ENCODE measurements at regions not wholly inside any gene's neighbourhood (a gene's known extent, or its start where the extent isn't known, plus 50 kb on each side); places are given as distances from the start of the nearest gene placed in this dataset.

DNA sequence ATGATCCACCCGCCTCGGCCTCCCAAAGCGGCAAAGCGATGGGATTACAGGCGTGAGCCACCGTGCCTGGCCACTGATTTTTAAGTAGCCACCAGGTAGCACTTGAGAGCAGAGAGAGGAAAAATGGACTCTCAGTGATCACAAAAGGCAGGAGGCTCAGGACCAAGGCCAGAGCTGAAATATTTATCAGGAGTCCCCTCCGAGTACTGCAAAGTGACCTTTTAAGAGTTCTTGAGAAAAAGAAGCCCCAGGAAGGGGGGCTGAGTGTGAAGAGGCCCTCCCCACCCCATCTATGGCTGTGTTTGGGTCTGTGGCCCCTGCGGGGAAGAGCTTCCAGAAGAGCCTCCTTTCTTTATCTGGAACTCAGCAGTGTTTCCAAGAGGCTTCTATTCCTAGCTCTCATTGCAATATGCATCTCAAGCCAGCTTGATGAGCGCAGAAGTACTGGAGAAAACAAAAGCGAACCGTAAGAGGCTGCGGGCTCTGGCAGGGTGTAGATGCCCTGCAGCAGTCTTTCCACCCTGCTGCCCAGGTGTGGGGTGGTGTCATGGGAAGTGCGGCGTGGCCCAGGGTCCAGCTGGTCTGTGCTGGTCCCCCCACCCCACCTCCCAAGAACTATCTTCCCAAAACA lies 75.5 kb upstream of the CDK20 start:
- Mint-ChIP-seq H3K27me3 (peaks cover 5% of the 10 kb centered on the region), H3K36me3 (ENCODE audit: low read depth) (no peaks in the 10 kb centered on the region), H3K4me3 (no peak overlapping the region), H3K9me3 (peaks cover 6% of the 10 kb centered on the region), H3K27ac (no peak overlapping the region), H3K4me1 (ENCODE audit: low read depth) (peaks cover 4% of the 10 kb centered on the region)
- Histone ChIP-seq H3K9me3 (ENCODE audit: control insufficient read depth in 1 of 2, insufficient read depth in 1 of 2, low read length in 2 of 2) (peaks cover 7 to 9% of the 10 kb centered on the region in 2 experiments), H3K4me1 (ENCODE audit: insufficient read depth, low read length) (peaks cover 4% of the 10 kb centered on the region), H3K27me3 (ENCODE audit: control insufficient read depth in 1 of 2, insufficient read depth in 2 of 2, low read length in 2 of 2) (no peaks in the 10 kb centered on the region), H3K4me3 (ENCODE audit: low read length) (no peak overlapping the region), H3K36me3 (ENCODE audit: insufficient read depth, low read length) (no peaks in the 10 kb centered on the region), H3K27ac (ENCODE audit: low read depth in 1 of 2, low read length in 2 of 2) (no peak overlapping the region)
- CTCF ChIA-PET = no interaction called here
- no peak for DNase-seq
- no peak for ATAC-seq (ENCODE audit: poor library complexity)
- intact Hi-C loops (cut with DNase I, micrococcal nuclease) = loop anchor here in 1 of 2 experiments (10.0 kb wide), 1 partner anchor 375 kb away; no protein-coding TSS in a partner anchor
- POLR2A ChIA-PET = no interaction called here
- TF ChIP-seq, protein P1, sequence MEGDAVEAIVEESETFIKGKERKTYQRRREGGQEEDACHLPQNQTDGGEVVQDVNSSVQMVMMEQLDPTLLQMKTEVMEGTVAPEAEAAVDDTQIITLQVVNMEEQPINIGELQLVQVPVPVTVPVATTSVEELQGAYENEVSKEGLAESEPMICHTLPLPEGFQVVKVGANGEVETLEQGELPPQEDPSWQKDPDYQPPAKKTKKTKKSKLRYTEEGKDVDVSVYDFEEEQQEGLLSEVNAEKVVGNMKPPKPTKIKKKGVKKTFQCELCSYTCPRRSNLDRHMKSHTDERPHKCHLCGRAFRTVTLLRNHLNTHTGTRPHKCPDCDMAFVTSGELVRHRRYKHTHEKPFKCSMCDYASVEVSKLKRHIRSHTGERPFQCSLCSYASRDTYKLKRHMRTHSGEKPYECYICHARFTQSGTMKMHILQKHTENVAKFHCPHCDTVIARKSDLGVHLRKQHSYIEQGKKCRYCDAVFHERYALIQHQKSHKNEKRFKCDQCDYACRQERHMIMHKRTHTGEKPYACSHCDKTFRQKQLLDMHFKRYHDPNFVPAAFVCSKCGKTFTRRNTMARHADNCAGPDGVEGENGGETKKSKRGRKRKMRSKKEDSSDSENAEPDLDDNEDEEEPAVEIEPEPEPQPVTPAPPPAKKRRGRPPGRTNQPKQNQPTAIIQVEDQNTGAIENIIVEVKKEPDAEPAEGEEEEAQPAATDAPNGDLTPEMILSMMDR (IDR thresholded peaks at IDR 0.05) = no peak

DNA sequence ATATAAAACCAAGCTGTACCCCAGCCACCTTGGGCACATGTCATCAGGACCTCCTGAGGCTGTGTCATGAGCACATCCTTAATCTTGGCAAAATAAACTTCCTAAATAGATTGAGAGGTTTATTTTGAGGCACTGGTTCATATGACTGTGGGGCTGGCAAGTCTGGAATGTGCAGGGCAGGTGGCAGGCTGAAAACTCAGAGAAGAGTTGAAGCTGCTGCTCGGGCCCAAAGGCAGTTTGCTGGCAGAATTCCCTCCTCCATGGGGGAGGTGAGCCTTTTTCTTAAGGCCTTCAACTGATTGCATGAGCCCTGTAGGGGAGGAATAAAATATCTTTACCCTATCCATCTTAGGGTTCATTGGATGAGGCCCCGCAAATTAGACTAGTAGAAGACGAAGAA lies 72.2 kb upstream of the CDK20 start:
- TF ChIP-seq, protein P1 (IDR thresholded peaks at IDR 0.05) = no peak
- Histone ChIP-seq H3K4me1 (ENCODE audit: insufficient read depth, low read length) (peaks cover 4% of the 10 kb centered on the region), H3K27me3 (ENCODE audit: control insufficient read depth in 1 of 2, insufficient read depth in 2 of 2, low read length in 2 of 2) (no peaks in the 10 kb centered on the region), H3K36me3 (ENCODE audit: insufficient read depth, low read length) (no peaks in the 10 kb centered on the region), H3K27ac (ENCODE audit: low read depth in 1 of 2, low read length in 2 of 2) (no peak overlapping the region), H3K9me3 (ENCODE audit: control insufficient read depth in 1 of 2, insufficient read depth in 1 of 2, low read length in 2 of 2) (peaks cover 17 to 21% of the 10 kb centered on the region in 2 experiments), H3K4me3 (ENCODE audit: low read length) (no peak overlapping the region)
- intact Hi-C loops (cut with DNase I, micrococcal nuclease) = loop anchor here in 1 of 2 experiments (10.0 kb wide), 1 partner anchor 372 kb away; no protein-coding TSS in a partner anchor
- Mint-ChIP-seq H3K4me1 (ENCODE audit: low read depth) (peaks cover 4% of the 10 kb centered on the region), H3K4me3 (no peak overlapping the region), H3K27me3 (peaks cover 5% of the 10 kb centered on the region), H3K36me3 (ENCODE audit: low read depth) (no peaks in the 10 kb centered on the region), H3K9me3 (peaks cover 11% of the 10 kb centered on the region), H3K27ac (no peak overlapping the region)
- CTCF ChIA-PET = no interaction called here
- POLR2A ChIA-PET = no interaction called here
- ATAC-seq (ENCODE audit: poor library complexity) (no peak), DNase-seq (no peak)

DNA sequence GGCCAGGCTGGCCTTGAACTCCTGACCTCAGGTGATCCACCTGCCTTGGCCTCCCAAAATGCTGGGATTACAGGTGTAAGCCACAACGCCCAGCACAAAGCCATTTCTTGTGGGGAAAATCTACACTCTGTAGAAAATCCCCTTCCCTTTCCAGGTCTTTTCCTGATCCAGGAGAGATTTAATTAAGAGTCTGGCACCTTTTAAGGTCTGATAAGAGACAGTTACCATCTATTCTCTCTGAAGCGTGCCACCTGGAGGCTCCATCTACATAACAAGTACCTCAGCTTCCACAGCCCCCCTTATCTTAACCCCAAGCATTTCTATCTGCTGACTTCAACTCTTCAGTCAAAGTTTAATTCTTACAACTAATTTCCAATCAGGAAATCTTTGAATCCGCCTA lies 71.4 kb upstream of the CDK20 start:
- H3K4me1 Mint-ChIP-seq (ENCODE audit: low read depth) = peaks cover 4% of the 10 kb centered on the region
- H3K36me3 ChIP-seq (ENCODE audit: insufficient read depth, low read length) = no peaks in the 10 kb centered on the region
- ChIA-PET POLR2A (no interaction called here), CTCF (no interaction called here)
- no peaks in the 10 kb centered on the region for H3K27me3 ChIP-seq (ENCODE audit: control insufficient read depth in 1 of 2, insufficient read depth in 2 of 2, low read length in 2 of 2)
- DNase-seq = no peak
- peaks cover 4% of the 10 kb centered on the region for H3K4me1 ChIP-seq (ENCODE audit: insufficient read depth, low read length)
- no peak overlapping the region for H3K4me3 ChIP-seq (ENCODE audit: low read length)
- H3K27me3 Mint-ChIP-seq = peaks cover 5% of the 10 kb centered on the region
- no peak for ATAC-seq (ENCODE audit: poor library complexity)
- H3K9me3 Mint-ChIP-seq = peaks cover 11% of the 10 kb centered on the region
- intact Hi-C loops (cut with DNase I, micrococcal nuclease) = loop anchor here in 1 of 2 experiments (10.0 kb wide), 1 partner anchor 371 kb away; no protein-coding TSS in a partner anchor
- no peak overlapping the region for H3K4me3 Mint-ChIP-seq
- H3K27ac ChIP-seq (ENCODE audit: low read depth in 1 of 2, low read length in 2 of 2) = no peak overlapping the region
- peaks cover 17 to 21% of the 10 kb centered on the region in 2 experiments for H3K9me3 ChIP-seq (ENCODE audit: control insufficient read depth in 1 of 2, insufficient read depth in 1 of 2, low read length in 2 of 2)
- H3K36me3 Mint-ChIP-seq (ENCODE audit: low read depth) = no peaks in the 10 kb centered on the region
- no peak overlapping the region for H3K27ac Mint-ChIP-seq
- TF ChIP-seq, protein P1 (IDR thresholded peaks at IDR 0.05) = no peak

All from CD4-positive, alpha-beta T cell (primary cell).